ENCODE measurements at regions not wholly inside any gene's neighbourhood (a gene's known extent, or its start where the extent isn't known, plus 50 kb on each side); places are given as distances from the start of the nearest gene placed in this dataset.
"Not testable (repeated sequence)": the region's sequence is repeated elsewhere in the genome, so short reads cannot be mapped to it uniquely, and the experiment has no call there.

DNA sequence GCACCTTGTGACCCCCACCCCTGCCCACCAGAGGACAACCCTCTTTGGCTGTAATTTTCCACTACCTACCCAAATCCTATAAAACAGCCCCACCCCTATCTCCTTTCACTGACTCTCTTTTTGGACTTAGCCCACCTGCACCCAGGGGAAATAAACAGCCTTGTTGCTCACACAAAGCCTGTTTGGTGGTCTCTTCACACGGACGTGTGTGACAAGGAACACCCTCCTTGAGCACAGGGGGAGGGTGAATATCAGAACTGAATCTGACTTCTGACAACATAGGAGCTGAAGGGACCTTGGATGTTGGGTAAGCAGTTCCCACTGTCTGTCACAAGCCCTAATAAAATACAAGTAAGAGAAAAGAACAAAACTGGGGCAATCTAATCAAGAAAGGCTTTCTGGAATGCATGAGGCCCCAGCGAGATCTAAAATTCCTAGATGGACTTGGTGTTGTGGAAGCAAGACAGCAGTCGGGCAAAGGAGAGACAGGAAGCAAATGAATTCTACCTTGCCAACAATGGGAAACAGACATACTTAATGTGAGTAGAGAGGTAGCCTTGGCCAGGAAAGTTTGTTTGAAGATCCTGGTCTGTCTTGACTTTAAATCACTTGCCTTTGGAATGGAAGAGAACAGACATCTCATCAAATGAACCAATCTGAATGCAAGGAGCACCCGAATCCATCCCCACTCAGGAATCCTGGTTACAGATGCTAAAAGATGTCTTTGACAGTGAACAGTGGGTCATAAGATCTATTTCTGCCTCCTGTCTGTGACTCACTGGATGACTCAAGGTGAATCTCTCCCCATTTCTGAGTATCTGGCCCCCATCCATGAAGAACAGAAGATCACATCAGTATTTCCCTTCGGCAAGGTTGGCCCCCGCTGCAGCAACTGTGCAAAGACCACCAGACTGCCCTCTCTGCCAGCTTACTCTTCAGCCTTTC, 53.3 kb downstream of the OLFML3 start:
- Mint-ChIP-seq H3K4me3 (no peak overlapping the region), H3K4me1 (no peaks in the 10 kb centered on the region), H3K27me3 (peaks cover 3% of the 10 kb centered on the region), H3K9me3 (no peaks in the 10 kb centered on the region), H3K27ac (no peak overlapping the region), H3K36me3 (no peaks in the 10 kb centered on the region)
- ATAC-seq, result no peak

DNA sequence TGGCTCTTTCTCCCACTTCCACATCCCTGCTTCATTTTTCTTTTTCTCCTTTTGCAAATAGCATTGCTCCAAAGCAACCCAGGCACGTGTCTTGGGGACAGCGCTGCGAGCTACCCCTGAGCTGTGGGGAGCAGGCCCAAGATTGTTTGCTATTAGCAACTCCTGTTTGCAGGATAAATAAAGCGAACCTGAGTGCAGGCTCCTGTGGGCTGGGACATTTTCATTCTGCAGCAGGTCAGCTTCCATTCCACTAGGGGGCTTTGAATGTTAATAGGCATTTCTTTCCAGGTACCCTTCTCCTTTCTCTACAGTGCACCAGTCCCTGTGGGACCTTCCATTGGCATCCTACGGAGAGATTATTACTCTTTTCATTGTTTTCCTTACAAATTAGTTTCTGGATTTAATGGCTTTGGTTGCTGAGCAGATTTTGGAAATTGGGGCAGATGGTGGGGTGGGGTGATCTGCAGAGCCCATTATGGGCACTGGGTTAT, 54.0 kb downstream of the OLFML3 start:
- Mint-ChIP-seq H3K9me3 (no peaks in the 10 kb centered on the region), H3K4me1 (no peaks in the 10 kb centered on the region), H3K27ac (no peak overlapping the region), H3K27me3 (no peaks in the 10 kb centered on the region), H3K36me3 (no peaks in the 10 kb centered on the region), H3K4me3 (no peak overlapping the region)
- peak; percentile 20 for ATAC-seq

GRCh38 chr1:114033961-114034360, 54.7 kb downstream of the OLFML3 start:
- H3K27ac Mint-ChIP-seq, result no peak overlapping the region
- H3K4me3 Mint-ChIP-seq, result no peak overlapping the region
- H3K27me3 Mint-ChIP-seq, result no peaks in the 10 kb centered on the region
- no peaks in the 10 kb centered on the region for H3K9me3 Mint-ChIP-seq
- ATAC-seq, result no peak
- H3K4me1 Mint-ChIP-seq, result no peaks in the 10 kb centered on the region
- H3K36me3 Mint-ChIP-seq, result no peaks in the 10 kb centered on the region

DNA sequence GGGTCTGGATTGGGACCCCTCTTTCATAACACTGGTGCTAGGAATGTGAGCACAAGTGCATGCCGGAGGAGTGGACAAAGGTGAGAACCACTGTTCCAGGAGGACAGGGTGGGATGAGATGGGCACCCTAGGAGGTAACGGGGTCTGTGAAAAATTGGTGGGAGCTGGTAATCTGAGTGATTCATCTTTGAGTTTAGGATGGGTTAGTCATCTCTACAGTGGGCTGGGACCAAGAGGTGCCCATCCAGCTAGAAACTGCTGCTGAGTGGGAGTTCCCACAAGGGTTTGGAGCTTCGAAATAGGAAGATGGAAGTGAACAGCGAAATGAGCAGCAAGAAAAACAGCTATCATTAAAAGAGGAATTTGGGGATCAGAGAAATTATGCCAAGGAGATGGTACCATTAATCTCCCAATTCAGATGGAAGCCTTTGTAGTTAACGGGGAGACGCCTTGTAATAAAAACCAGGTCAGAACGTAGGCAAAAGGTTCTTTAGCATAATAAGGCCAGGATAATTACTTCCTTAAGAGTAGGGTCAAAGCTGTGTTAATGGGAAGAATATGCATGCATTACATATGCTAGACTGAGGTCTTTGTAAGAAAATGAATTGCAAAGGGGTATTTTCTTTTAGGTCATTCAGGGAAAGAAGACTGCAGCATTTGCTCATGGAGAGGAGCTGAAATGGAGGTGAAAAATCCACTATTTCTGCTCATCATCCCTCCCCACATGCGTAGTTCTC, 55.5 kb downstream of the OLFML3 start:
- H3K4me1 Mint-ChIP-seq, result no peaks in the 10 kb centered on the region
- no peak overlapping the region for H3K27ac Mint-ChIP-seq
- no peaks in the 10 kb centered on the region for H3K27me3 Mint-ChIP-seq
- H3K4me3 Mint-ChIP-seq, result no peak overlapping the region
- no peaks in the 10 kb centered on the region for H3K36me3 Mint-ChIP-seq
- no peak for ATAC-seq
- no peaks in the 10 kb centered on the region for H3K9me3 Mint-ChIP-seq

- Mint-ChIP-seq H3K4me3 (no peak overlapping the region), H3K4me1 (no peaks in the 10 kb centered on the region), H3K9me3 (no peaks in the 10 kb centered on the region), H3K27ac (no peak overlapping the region), H3K36me3 (no peaks in the 10 kb centered on the region), H3K27me3 (no peaks in the 10 kb centered on the region)
- ATAC-seq, result no peak
These were observed 56.0 kb downstream of the OLFML3 start for GRCh38 chr1:114035304-114035700.

DNA sequence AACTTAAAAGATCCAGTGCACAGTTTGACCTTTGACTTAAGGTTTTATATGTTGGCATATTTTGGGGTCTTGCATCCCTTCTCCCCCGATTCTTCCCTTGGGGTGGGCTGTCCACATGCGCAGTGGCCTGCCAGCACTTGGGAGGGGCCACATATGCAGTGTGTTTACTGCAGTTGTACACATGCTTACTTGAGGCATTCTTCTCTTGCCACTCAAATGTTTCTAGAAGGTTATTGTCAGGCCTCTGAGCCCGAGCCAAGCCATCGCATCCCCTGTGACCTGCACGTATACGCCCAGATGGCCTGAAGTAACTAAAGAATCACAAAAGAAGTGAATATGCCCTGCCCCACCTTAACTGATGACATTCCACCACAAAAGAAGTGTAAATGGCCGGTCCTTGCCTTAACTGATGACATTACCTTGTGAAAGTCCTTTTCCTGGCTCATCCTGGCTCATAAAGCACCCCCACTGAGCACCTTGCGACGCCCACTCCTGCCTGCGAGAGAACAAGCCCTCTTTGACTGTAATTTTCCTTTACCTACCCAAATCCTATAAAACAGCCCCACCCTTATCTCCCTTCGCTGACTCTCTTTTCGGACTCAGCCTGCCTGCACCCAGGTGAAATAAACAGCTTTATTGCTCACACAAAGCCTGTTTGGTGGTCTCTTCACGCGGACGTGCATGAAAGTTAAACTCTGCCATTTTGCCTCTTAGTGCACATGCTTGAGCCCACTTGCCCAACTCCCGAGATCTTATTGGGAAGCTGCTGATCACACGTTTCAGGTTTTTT, 57.8 kb downstream of the OLFML3 start:
- H3K27me3 Mint-ChIP-seq, H3K4me1 Mint-ChIP-seq, H3K9me3 Mint-ChIP-seq, ATAC-seq, H3K4me3 Mint-ChIP-seq, H3K36me3 Mint-ChIP-seq, H3K27ac Mint-ChIP-seq: not testable (repeated sequence)

GRCh38 chr1:114037631-114037890, 58.3 kb downstream of the OLFML3 start:
- Mint-ChIP-seq H3K27me3 (no peaks in the 10 kb centered on the region), H3K4me3 (no peak overlapping the region), H3K36me3 (no peaks in the 10 kb centered on the region), H3K4me1 (no peaks in the 10 kb centered on the region), H3K9me3 (no peaks in the 10 kb centered on the region), H3K27ac (no peak overlapping the region)
- no peak for ATAC-seq

DNA sequence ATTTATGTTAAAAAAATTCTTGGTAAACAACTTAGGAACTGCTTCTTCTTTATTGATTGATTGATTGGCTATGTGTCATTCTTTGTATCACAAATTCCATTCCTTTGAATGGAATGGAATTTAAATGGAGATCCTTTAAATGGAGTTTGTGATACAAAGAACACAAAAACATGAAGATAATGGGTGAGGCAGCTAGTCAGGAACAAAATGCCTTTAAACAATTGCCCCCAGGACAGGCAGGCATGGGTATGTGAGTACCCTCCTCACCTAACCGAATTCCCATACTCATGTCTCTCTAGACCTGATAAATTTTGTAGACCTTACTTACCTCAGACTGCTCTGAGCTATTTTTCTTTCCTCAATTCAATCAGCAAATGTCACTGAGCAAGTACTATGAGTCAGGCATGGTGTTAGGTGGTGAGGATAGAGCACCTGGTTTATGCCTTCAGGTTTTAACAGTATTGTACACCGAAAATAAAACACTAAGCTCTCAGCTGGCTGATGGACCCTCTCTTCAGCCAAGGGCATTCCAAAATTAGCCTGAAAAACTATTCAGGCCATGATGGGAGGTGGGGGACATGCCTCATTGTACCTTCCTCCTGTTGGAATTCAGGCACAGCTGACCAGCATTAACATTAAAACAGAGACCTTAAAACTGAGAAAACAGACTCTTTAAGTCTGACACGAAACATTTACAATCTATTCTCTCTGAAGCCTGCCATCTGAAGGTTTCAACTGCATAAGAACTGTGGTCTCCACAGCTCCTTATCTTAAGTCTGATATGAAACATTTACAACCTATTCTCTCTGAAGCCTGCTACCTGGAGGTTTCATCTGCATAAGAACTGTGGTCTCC, 58.9 kb downstream of the OLFML3 start:
- H3K36me3 Mint-ChIP-seq, result no peaks in the 10 kb centered on the region

More for the DNA sequence above, 58.9 kb downstream of the OLFML3 start:
- no peak for ATAC-seq
- no peaks in the 10 kb centered on the region for H3K27me3 Mint-ChIP-seq
- no peaks in the 10 kb centered on the region for H3K4me1 Mint-ChIP-seq
- no peaks in the 10 kb centered on the region for H3K9me3 Mint-ChIP-seq
- no peak overlapping the region for H3K27ac Mint-ChIP-seq
- no peak overlapping the region for H3K4me3 Mint-ChIP-seq

Data from stimulated activated memory B cell treated with anti-CD40 and anti-IgM and Interleukin-4, amounts not matched to agents 10 μg/mL and 1 μg/mL and 100 μg/mL, for 72 hours (primary cell).